GF-D8 (cell line): ENCODE measurements at regions not wholly inside any gene's neighbourhood (a gene's known extent, or its start where the extent isn't known, plus 50 kb on each side); places are given as distances from the start of the nearest gene placed in this dataset.
"Not testable (repeated sequence)": the region's sequence is repeated elsewhere in the genome, so short reads cannot be mapped to it uniquely, and the experiment has no call there.

Experiments
- DNase-seq: peaks from one replicate; lab custom pipeline; 2025; lab: John Stamatoyannopoulos, UW

DNA sequence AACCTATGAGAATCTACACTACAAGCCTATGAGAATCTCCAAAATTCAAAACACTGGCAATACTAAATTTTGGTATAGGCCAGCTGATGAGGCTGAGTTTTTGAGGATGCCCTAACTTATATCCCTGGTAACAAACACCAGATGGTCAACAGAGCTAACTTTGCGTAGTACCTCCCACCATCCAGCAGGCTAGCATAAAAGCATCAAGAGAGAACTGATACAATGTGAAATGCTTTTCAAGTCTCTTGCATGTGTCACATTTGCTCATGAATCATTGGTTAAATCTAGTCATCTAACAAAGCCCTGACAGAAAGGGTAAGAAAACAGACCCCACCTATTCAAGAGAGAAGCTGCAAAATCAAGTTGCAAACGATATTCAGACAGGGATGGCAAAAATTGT lies 1609.7 kb upstream of the CDH9 start:
- no peak for DNase-seq

GRCh38 chr5:28632607-28633006 lies 1594.2 kb upstream of the CDH9 start:
- DNase-seq = no peak

DNA sequence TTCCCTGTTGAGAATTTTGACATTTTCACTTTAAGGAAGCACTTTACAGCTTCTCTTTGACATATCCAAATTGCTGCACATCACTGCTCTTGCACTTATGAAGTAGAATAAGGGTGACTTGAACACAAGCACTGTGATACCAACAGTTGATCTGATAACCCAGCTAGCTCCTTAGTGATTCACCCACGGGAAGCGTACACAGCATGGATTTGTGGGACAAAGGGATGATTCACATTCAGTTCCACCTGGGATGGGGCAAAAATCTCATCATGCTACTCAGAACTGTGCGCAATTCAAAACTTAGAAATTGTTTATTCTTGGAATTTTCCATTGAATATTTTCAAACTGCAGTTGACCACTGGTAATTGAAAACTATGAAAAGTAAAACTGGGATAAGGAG lies 1565.5 kb upstream of the CDH9 start:
- no peak for DNase-seq

DNA sequence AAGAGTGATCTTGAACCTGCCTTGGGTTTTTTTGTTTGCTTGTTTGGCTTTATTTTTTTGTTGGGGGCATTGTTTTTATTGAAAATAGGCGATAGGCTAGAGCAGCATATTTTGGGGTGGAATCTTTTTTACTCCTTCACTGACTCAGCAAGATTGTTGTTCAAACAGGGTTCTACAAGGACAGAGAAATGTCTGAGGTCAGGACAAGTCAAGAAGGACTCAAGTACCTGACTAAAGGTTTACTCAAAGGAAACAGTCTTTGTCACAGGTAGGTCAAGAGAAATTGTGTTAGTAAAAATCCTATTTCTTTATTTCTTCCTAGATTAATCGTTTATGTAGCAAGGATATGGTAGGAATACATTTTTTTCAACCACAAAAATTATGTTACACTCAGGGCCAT lies 1564.0 kb upstream of the CDH9 start:
- no peak for DNase-seq

DNA sequence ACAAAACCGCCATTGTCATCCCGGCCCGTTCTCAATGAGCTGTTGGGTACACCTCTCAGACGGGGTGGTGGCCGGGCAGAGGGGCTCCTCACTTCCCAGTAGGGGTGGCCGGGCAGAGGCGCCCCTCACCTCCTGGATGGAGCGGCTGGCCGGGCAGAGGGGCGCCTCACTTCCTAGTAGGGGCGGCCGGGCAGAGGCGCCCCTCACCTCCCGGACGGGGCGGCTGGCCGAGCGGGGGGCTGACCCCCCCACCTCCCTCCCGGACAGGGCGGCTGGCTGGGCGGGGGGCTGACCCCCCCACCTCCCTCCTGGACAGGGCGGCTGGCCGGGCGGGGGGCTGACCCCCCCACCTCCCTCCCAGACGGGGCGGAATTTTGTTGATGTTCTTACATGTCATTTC lies 1558.3 kb upstream of the CDH9 start:
- DNase-seq = not testable (repeated sequence)

DNA sequence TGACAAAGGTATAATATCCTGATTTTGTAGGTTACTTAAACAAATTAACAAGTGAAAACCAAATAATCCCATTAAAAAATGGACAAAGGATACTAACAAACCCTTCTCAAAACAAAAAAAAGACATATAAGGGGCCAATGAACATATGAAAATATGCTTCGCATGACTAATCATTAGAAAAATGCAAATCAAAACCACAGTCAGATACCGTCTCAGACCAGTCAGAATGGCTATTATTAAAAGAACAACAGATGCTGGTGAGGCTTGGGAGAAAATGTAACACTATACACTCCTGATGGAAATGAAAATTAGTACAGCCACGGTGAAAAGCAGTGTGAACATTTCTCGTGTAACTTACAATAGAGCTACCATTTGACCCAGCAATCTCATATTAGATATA lies 1542.2 kb upstream of the CDH9 start:
- DNase-seq = no peak

- DNase-seq = no peak
These were observed 1537.6 kb upstream of the CDH9 start for GRCh38 chr5:28576022-28576421.

- no peak for DNase-seq
These were observed 1537.0 kb upstream of the CDH9 start for GRCh38 chr5:28575368-28575767.

DNA sequence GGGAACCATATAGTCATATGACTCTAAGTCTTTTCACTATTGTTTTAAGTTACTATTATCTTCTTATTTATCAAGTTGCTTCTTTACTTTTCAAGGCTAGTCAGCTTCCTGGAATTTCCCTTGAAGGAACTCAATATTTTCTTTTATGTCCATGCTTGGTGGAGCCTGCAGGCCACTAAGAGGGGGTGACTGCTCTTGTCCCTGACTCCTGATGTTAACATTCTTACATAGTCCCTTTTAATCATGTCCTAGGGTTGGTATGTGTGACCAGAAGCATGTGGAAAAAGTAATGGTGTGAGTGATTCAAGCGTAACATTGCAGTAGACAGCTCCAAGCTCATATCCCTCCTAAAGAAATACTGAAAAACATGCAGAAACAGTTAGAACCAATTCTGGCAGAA lies 1536.2 kb upstream of the CDH9 start:
- no peak for DNase-seq

- no peak for DNase-seq
These were observed 1528.7 kb upstream of the CDH9 start for GRCh38 chr5:28567048-28567447.

DNA sequence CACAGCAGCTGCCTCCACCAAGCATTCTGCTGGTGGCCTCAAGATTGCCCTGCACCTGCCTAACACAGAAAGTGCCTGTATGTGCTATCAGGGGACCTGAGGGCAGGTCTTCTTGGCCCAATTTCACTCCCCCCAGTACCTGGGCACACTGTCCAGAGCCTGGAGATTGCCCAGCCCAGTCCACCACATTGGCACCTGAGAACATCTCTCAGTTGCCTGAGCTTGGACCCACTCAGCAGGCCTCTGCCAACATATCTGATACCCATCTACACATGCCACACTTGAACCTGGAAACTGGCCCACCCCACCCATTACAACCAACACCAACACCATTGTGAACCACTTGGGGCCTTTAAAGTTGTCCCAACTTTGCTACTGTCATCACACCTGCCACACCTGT lies 1523.1 kb upstream of the CDH9 start:
- no peak for DNase-seq

DNA sequence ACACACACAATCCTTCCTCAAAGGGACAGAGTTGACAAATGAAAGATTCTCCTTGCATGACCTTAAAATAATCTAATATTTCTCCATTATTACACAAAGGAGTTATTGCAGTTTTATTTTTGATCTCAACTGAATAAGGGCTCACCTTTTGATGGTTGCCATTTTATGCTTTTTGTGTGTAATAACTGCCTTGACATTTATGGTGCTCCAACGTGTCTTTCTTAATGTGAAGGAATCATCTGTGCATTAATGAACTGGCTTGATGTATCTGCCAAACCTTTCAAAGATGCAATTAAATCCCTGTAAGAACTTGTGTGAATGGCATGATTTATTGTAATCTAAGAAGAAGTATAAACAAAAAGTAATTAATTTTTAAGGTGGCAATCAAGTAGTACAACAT lies 1519.8 kb upstream of the CDH9 start:
- DNase-seq = no peak

- DNase-seq = no peak
These were observed 1518.7 kb upstream of the CDH9 start for GRCh38 chr5:28557114-28557513.

DNA sequence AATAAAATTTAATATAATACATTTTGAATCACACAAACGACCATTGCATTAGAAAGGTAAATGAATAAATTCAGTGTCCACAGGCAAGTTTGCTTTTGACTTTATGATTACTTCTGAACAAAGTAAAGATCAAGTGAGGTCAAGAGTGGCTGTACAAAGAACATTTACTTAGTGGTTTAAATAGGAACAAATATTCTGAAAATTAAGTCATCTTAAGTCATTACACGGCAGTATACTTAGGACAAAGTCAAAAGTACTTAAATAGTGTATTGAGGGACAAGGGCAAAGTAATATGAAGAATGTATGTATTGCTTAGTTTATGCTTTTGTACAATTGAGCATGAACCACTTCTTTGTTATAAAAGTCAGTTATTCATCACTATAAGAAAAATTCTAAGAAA lies 1511.2 kb upstream of the CDH9 start:
- no peak for DNase-seq

DNA sequence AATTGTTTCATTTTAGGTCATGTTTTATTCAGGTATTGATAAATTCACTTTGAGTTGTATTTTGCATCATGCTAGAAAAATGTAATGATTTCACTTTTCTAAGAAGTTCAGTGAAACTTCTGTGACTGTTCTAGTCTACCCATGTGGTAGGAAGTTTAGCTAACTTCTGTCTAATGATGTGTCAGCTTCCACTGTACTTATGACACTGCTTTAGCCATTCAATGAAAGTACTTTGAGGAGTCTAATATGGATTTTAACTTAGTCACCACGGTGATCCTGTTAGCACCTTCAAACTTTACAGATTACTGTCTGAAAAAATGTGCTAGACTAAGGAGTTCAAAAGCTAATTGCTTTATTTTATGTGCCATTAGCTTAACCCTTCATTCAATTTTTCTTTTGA lies 1510.5 kb upstream of the CDH9 start:
- DNase-seq = no peak

DNA sequence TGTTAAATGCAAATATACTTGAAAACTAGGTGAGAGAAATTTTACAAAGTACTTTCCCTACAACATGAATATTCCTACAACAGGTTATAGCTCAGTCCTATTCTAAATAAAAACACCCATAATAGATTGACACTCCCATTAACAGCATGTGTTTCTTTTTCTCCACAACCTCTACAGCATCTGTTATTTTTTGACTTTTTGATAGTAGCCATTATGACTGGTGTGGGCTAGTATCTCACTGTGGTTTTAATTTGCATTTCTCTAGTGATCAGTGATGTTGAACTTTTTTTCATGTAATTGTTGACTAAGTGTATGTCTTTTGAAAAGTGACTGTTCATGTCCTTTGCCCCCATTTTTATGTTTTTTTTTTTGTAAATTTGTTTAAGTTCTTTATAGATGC lies 1506.1 kb upstream of the CDH9 start:
- no peak for DNase-seq

- no peak for DNase-seq
These were observed 1505.2 kb upstream of the CDH9 start for GRCh38 chr5:28543473-28544098.

DNA sequence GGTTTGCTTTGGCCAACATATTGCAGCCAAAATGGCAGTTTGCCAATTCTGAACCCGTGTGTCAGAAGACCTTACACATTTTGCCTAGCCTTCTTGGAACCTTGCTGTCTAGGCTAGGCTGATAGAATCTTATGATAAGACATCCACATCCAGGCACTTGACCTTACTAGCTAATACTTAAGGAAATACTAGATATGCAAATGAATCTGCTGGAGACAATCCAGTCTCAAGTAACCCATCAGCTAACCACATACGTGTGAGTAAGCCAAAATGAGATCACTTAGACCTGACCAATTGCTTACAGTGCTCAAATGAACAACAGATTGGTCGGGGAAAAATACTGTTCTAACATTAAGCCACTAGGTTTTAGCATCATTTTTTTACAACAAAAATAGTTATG lies 1504.6 kb upstream of the CDH9 start:
- DNase-seq = no peak

DNA sequence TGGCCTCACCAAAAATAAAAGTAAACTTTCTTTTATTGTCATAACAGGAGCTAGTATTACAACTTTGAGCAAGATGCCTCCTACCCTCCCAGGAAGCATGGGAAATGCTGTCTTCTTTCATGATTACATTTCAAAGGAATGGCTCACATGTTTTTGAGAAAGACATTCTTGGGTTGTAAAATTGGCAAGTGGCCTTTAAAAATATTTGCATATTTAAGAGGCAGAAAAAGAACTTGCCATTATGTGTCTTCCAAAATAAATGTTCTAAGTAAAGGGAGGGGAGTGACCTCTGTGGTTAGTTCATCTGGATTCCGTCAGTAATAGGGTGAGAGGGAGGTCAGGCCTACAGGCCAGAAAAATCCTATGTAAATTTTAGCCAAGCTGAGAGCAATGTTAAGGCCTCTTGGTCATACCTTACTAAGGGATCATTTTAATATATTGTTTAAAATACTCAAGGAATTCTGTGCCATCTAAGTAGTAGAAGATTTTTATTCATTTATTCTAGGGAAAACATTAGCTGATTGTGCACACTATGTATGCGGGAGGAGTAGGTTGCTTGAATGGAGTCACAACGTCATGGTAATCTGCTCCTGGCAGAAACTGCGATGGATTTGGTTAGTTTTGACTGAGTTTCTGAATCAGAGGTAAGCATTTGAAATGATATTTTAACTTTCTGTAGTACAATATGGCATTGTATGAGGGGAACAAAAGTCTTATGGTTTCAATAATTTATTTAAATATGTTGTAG lies 1485.7 kb upstream of the CDH9 start:
- DNase-seq = no peak

- DNase-seq = no peak
These were observed 1485.0 kb upstream of the CDH9 start for GRCh38 chr5:28523416-28523815.

DNA sequence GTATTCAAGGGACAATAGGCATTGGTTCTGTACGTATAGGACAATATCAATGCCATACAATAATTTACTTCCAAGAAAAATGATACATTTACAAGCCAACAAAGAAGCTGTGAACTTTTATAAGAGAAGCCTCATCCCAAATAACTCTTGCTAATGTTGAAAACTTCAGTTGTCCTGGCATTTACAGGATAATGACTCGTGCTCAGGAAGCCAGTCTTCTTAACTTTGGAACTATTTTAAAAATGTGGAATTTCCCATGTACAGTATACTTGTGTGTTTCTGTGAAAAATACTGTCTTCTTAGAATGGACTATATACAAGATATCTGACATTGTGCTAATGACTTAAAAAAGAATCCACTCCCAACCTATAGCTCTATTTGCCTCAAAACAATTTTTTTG lies 1479.3 kb upstream of the CDH9 start:
- no peak for DNase-seq

DNA sequence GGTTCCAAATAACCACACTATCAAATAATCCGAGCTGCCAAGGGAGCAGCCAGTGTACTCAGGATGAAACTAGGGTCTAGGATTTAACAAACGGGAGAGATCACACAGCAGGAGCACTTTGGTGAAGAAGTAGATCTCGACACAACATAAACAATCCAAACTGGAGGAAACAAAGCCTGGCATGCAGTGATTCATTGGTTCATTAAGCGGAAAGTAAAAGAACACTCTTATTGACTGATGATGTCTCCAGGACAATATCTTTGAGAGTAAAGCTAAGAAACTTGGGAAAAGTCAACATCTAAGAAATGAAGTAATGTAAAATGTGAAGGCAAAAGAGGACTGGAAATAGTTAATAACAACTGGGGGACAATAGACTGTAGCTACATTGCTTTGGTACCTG lies 1478.3 kb upstream of the CDH9 start:
- no peak for DNase-seq

- no peak for DNase-seq
These were observed 1474.3 kb upstream of the CDH9 start for GRCh38 chr5:28512648-28513047.

DNA sequence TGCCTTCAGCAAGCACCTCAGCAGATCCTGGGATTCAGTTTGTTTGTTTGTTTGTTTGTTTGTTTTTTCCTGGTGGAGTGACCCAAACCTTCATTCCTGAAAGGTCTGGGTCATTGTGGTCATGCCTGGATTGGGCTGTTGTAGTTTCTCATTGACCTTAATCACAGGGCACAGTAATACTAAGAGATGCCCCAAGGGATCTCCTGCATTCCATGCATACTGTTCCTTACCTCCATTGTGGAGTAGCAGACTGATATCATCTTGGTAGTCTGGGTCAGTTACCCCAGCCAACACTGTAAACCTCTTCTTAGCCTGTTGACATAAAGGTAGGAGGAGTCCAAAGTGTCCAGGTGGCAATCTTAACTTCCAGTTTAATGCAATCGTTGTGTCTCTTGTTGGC lies 1466.7 kb upstream of the CDH9 start:
- DNase-seq = no peak
